ENCODE measurements at regions not wholly inside any gene's neighbourhood (a gene's known extent, or its start where the extent isn't known, plus 50 kb on each side); places are given as distances from the start of the nearest gene placed in this dataset.

DNA sequence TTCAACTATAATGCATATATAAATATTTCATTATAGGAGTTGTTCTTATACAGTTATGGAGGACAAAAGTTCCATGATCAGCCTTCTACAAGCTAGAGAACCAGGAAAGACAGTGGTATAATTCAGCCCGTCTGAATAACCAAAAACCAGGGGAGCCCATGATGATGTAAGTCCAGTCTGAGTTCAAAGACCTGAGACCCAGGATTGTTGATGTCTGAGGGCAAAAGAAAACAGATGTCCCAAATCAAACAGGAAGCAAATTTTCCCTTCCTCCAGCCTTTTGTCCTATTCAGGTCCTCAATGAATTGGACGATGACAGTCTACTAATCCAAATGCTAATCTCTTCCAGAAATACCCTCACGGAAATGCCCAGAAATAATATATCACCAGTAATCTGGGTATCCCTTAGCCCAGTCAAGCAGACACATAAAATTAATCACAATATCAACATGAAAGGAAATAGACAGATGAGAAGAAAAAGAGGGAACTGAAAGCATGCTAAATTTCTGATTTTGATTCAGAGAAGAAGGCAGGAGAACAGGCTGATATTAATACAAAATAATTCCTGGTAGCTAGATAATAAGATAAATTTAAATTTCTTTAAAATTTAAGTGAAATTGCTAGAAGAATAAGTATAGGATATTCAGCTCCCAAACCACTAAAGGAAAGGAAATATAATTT lies 255.6 kb upstream of the CTAGE1 start:
- DNase-seq = no peak

DNA sequence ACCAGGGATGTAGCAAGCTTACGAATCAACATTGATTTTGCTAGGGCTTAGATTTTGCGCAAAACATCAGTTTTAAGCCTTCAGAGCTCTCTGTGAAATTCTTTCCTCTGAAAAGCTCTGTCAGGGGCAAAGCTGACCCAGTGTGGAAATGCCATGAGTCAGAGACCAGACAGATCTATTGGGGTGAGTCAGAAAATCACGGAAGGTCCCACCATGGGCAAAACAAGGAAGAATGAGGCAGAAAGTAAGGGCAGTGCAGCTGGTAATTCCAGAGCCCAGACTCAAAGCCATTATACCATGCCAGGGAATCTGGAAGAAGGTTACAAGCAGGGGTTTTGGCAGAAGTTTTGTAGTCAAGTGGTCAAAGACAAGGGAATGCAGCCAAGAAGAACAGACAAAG lies 256.6 kb upstream of the CTAGE1 start:
- DNase-seq = no peak

DNA sequence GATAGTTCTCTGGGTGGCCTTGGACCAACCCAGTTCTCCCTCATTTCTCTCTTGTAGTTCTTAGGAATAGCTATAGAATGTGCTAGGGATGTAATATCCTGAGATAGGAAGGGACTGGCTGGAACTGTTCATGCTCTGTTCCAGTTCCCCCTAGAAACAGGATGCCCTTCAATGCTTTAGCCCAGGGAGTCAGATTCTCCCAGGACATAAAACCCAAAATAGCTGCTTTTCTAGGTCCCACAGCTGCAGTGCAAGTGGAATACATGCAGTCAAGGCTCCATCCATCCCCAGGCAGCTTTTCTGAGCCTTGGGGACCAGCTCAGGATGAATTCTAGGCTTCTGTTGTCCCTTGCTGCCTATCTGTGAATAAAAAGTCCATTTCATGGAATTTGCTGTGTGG lies 257.3 kb upstream of the CTAGE1 start:
- DNase-seq = no peak

DNA sequence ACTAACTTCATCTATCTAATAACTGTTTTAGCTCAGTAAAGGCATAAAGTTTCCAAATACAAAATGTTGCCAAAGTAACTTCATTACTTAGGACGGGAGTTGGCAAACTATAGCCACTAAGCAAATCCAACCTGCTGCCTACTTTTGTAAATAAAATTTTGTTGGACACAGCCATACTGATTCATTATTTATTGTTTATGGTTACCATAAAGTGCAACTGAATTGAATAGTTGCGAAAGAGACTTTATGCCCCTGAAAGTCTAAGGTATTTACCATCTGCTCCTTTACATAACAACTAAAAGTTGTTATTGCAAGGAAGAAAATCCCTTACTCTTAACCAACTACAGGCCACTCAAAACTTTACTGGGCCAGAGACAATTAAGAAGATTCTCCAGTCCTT lies 256.7 kb upstream of the RBBP8 start:
- DNase-seq = no peak

DNA sequence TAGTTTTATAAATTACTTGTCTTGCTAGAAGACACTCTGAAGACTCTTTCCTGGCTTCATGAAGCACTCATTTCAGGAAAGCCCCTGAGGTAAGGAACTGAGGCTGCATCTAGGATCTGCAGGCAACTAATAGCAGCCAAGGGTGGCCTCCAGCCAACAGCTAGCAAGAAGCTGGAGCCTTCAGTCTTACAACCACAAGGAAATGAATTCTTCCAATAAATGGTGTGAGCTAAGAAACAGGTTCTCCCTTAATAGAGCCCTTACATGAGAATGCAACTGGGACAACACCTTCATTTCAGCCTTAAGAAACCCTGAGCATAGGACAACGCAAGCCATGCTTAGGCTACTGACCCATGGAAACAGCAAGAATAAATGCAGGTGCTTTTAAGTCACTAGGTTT lies 254.6 kb upstream of the RBBP8 start:
- DNase-seq = no peak

DNA sequence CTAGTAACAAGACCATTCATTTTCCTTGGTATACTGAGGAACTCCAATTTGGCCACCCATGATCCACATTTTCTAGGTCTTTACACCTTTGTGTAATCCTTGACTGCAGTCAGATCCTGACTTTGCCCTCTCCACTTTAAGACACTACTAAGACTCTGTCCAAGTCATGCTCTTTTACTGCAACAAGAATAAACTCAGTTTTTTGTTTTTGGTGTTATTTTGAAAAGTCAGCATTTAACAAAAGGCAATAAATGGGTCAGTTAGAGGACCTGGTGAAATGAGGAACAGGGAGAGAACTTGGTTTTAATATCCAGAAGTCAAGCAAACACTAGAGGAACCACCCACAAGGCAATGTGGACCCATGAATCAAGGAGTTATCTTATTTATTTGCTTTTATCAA lies 252.2 kb upstream of the RBBP8 start:
- no peak for DNase-seq

DNA sequence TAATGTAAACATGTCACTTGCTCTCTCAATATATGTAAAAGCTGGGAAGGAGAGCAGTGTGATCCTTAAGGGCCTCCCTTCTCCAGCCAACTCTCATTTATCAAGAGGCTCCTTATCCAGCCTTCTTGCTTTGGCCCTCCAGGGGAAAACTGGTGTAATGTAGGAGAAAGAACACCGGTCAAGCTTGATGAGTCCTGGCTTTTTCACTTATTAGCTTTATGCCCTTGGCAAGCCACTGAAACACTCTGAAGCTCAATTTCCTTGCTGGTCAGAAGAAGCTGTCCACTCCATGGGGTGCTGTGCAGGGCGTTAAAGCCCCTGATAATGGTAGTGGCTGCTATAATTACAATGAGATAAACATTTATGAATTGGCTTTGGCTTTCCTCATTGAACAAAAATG lies 251.2 kb upstream of the RBBP8 start:
- DNase-seq = no peak

DNA sequence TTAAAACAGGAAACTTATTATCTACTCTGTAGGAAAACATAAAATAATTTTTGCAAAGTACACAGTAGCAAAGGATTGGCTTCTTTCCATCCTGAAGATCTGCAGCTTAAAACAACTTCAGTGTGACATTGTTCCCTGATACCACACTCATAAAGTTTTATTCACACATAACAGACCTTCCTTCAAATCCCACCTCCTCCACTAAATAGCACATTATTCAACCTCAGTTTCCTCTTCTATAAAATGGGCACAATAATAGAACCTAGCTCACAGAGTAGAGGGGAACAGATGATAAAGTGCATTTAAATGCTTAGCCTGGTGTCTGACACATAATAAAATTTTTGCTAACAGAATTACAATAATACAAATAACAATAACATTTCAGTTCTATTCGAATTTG lies 250.4 kb upstream of the RBBP8 start:
- DNase-seq = no peak

DNA sequence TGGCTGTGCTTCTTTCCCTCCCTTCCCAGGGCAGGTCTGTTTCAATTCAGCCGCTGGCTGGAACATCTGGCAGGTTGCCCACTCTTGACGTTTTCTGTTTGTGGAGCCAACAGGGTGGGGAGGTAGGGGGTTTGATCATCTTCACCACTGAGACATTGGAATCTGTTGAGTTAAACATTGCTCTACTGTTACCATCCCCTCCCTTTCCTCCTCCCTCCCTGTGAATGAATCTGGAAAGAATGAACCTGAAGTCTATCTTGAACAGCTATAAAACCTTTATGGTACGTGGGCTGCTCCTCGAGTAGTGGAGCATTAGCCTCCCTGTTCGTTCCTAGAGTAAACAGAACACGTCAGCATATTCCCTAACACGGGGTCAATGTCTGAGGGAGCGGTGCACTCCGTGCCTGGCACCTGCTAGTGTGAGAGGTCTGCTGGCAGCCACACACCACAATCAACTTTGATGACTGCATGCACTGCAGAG lies 249.9 kb upstream of the RBBP8 start:
- DNase-seq = peak; percentile 79 to 81

DNA sequence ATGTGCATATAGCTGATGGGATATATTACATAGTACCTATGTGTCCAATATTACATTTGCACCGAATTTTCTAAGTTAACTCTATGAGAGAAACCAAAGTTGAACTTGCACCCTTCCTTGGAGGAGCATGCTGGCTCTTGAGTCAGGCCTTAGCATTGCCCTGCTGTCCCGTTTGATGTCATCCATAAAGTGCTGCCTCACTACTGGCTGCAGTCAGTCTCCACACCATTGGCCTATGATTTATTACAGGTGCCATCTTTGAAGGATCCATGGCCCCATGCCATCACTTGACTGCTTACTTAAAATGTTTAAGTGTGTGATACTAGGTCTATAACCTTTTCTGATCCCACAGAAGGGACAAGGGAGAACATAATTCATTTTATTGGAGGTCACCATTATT lies 249.3 kb upstream of the RBBP8 start:
- no peak for DNase-seq

DNA sequence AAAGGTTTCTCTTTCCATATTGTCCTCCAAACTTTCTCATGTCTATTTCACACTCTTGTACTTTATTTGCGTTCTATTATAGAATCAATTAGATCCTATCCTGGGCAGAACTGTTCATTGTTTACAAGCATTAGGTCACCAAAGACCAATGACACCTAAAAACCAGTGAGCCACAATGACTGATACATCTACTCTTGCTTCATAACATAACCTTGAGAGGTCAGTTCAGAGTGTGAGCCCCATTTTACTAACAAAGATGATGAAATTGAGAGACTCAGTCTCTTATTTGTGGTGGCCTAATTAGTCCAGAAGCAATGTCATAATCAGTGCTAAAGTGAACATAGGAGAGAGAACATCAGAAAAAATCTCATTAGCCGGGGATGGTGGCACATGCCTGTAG lies 248.9 kb upstream of the RBBP8 start:
- no peak for DNase-seq

DNA sequence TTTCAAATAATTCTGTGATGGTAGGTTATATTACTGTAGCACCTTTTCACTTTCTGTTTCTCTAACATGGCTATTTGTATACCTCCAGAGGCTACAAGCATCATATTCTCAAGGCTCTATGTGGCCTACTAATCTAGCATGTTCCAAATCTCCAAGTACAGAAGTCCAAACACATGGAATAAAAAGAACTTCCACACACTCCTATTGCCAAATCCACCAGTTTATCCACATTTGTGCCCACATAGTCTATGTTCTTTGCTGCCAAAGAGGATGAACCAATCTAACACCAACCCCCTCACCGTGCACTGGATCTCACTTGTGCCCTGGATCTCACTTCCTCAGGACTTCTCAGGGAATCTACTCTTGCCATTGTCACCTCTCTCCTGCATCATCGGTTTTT lies 247.3 kb upstream of the RBBP8 start:
- DNase-seq = no peak

DNA sequence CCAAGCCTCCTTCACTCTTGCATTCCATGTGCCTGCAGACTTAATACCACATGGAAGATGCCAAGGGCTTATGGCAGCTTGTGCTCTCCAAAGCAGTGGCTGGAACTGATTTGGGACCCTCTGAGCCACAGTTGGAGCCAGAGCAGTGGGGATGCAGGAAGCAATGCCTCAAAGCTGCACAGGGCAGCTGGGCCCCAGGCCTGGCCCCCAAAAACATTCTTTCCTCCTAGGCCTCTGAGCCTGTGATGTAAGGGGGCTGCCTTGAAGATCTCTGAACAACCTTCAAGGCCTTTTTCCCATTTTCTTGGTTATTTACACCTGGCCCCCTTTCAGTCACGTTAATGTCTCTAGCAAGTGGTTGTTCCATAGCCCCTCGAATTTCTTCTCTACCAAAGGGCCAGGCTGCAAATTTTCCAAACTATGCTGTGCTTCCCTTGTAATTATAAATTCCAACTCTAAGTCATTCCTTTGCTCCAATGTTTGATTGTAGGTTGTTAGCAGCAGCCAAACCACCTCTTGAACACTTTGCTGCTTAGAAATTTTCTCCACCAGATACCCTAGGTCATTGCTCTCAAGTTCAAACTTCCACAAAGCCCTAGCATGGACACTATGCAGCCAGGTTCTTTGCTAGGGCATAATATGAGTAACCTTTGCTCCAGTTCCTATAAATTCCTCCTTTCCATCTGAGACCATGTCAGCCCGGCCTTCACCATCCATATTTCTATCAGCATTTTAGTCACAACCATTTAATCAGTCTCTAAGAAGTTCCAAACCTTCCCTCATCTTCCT lies 245.0 kb upstream of the RBBP8 start:
- no peak for DNase-seq

DNA sequence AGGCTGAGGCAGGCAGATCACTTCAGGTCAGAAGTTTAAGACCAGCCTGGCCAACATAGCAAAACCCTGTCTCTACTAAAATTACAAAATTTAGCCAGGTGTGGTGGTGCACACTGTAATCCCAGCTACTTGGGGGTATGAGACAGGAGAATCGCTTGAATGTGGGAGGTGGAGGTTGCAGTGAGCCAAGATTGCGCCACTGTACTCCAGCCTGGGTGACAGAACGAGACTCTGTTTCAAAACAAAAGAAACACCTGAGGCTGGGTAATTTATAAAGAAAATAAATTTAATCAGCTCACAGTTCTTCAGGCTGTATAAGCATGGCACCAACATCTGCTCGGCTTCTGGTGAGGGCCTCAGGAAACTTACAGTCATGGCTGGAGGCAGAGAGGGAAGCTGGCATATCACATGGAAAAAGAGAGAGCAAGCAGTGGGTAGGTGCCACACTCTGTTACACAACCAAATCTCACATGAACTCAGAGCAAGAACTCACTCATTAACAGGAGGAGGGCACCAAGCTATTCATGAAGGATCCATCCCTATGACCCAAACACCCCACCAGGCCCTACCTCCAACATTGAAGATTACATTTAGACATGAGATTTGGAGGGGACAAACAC lies 244.1 kb upstream of the RBBP8 start:
- no peak for DNase-seq

DNA sequence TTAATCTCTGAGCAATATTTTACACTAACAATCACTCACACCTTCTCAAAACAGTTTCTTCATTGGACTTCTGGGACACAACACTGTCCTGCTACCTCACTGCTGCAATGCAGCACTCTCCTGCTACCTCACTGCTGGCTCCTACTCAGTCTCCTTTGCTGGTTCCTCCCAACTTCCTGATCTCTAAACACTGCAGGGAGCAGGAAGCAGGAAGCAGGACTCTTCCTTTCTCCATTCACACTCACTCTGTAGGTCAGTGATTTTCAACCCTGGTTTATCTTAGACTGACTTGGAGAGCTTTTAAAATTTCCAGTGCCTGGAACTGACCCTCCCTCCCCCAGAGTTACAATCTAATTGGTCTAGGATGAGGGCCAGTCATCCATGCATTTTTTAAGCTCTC lies 243.4 kb upstream of the RBBP8 start:
- no peak for DNase-seq

DNA sequence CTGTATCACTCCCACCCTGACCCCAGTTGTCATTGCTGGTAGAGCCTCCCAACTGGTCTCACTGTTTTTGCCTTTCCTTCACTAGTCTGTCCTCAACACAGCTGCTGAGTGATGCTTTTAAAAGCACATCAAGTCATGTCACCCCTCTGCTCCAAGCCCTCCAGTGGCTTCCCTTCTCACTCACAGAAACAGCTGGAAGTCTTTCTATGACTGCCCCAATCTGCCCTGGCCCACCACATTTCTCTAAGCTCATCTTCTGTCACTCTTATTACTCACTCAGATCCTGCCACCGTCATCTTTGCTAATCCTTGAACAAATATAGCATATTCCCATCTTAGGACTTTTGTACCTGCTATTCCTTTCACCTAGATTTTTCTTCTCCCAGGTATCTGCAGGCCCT lies 242.6 kb upstream of the RBBP8 start:
- DNase-seq = no peak

DNA sequence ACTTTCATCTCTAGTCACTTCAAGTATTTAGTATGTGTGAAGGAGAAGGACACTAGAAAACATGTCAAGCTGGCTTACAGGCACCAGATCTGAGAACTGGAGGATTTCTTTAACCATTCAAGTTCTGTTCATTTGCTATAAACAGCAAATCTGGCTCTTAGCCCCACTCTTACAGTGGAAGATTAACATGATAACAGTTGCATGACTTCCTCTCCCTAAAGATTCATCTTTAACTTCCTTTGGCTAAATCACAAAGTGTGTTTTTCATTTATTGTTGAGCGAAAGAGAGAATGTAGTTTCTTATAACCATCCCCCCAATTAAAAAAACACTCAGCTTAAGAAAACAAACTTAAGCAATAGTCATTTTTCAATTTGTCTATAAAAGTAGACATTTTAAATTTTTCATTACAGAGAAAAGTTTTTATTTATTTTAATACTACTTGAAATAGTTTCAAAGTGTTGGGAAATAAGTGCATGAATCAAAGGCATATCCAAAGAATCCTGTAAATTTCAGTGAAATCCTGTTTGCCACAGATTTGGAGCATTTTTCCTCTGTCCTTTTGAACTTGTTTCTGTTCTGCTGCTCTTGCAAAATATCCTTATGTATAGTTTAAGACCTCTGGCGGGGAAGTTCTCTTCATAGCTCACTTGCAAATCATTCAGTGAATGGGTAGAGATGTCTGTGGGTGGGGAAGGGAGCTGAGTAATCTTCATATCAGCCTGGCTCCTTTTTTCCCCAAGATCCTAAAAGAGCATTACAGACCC lies 241.0 kb upstream of the RBBP8 start:
- DNase-seq = peak; percentile 82 to 89

DNA sequence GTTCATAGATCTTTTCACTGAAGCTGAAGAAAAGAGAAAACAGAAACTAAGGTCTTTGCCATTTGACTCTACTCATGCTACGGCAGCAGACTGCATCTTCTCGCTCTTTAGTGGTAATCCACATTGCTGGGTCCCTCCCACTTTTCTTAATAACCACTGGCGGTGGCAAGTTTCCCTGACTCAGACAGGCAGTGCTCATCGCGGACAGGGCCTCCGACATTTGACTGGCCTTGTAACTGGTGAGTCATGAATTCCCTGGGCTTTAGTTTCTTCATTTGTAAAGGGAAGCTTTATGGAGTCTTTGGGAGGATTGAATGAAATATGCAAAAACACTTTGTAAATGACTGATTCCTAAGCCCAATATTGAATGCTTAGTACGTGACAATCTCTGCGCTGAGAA lies 238.2 kb upstream of the RBBP8 start:
- DNase-seq = no peak

DNA sequence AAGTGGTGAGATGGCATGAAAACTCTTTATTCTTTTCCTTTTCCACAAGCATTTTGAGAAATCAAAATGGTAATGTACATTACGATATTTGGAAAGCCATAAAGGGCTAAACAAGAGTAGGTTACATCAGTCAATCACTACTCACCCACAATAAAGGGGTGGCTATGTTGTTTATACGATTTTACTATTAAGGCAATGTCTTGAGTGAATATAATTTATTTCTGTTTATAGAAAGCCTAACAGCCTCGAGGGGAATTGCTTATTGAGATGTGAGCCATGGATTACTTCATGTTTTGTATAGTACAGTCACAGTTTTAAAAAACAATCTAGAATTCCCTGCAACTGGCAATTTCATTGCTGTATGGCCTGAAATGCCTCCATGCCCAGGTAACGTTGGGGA lies 237.5 kb upstream of the RBBP8 start:
- DNase-seq = no peak

DNA sequence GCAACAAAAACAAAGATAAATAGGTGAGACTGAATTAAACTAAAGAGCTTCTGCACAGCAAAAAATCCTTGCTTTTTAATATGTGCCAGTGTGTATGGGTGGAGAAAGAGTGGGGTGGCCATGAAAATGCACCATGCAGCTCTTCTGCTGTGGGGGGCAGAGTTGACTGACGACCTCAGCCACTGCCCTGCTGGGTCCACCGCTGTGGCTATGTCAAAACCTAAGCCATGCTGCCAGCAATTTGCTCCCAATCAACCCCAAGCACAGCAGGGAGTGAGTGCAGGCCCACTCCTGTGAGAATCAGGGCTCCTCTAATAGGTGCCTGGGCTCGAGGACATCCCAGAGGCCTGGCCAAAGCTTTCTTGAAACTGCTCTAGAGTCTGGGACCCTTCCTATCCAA lies 235.6 kb upstream of the RBBP8 start:
- DNase-seq = no peak

DNA sequence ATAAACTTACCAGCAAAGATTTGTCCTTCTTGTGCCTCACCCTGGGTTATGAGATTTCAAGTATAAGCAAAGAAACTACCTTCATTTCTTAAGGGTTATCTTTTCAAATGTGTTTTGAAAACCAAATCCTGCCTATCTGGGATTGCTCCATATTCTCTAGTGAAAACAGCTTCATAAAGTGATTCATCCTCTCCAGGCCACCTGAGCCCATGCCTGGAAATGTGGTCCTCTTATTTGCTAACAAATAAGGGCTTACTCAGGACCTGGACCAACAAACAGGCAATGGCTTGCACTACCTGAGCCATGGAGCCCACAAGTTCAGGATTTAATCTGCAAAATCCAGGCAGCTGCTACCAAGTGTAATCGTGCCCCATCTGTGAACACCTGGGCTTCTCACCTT lies 234.4 kb upstream of the RBBP8 start:
- DNase-seq = no peak

DNA sequence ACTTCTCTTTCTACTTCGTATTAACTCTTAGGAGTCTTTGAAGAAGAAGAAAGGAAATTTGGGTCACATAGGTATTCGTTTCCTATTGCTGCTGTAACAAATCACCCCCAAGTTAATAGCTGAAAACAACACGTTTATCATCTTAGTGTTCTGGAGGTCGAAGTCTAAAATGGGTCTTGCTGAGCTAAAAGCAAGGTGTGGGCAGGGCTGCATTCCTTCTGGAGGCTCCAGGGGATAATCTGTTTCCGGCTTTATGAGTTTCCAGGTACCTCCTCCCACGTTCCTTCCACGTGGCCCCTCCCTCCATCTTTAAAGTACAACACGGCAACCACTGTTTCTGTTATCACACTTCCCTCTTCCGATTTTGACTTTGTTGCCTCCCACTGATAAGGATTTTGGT lies 233.5 kb upstream of the RBBP8 start:
- DNase-seq = no peak

DNA sequence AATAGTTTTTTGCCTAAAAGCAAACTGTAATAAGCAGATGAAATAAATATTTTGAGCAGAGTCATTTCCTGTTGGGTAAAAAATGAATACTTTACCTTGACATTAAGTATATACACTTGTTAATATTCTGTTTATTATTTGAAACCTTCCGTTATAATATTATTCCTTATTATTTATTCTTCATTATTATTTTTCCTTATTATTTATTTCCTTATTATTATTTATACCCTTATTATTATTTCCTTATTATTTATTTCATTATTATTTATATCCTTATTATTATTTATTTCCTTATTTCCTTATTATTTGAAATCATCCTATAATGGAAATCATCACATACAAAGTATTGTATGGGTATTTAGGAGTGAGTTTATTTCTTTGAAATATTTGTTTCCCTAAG lies 232.2 kb upstream of the RBBP8 start:
- DNase-seq = no peak

All from right lung (tissue), 2 donors.